ENCODE measurements at regions not wholly inside any gene's neighbourhood (a gene's known extent, or its start where the extent isn't known, plus 50 kb on each side); places are given as distances from the start of the nearest gene placed in this dataset.

DNA sequence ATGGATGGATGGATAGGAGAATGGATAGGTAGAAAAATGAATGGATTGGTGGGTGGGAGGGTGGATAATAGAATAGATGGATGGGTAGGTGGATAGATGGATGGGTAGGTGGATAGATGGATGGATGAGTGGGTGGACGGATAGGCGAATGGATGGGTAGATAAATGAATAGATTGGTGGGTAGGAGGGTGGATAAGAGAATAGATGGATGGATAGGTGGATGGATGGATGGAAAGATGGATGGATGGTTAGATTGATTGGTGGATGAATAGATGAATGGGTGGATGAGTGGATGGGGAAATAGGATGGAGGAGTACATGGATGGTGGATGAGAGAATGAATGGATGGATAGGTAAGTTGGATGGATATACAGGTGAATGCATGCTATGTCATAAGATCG is 110.5 kb downstream of the CEBPB start:
- TF ChIP-seq, protein P1, sequence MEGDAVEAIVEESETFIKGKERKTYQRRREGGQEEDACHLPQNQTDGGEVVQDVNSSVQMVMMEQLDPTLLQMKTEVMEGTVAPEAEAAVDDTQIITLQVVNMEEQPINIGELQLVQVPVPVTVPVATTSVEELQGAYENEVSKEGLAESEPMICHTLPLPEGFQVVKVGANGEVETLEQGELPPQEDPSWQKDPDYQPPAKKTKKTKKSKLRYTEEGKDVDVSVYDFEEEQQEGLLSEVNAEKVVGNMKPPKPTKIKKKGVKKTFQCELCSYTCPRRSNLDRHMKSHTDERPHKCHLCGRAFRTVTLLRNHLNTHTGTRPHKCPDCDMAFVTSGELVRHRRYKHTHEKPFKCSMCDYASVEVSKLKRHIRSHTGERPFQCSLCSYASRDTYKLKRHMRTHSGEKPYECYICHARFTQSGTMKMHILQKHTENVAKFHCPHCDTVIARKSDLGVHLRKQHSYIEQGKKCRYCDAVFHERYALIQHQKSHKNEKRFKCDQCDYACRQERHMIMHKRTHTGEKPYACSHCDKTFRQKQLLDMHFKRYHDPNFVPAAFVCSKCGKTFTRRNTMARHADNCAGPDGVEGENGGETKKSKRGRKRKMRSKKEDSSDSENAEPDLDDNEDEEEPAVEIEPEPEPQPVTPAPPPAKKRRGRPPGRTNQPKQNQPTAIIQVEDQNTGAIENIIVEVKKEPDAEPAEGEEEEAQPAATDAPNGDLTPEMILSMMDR (IDR thresholded peaks at IDR 0.05), result no peak
- no peak for TF ChIP-seq POLR2A (IDR thresholded peaks at IDR 0.05)
